Panc1 (cell line): ENCODE measurements at regions not wholly inside any gene's neighbourhood (a gene's known extent, or its start where the extent isn't known, plus 50 kb on each side); places are given as distances from the start of the nearest gene placed in this dataset.
A peak's percentile ranks its signal among the peaks of the same experiment; 100 is the strongest.

ENCODE experiments used
- ATAC-seq: fragments of 200-7000 bp; cut with Tn5 transposase; 2 replicates; pipeline ENCODE4 v1.9.1; 2020; ENCODE audit warnings: mild to moderate bottlenecking, moderate library complexity
- BruUV-seq: library from RNA; stranded (reverse); fragments of 400-500 nt; replicated peaks from 2 replicates; lab custom pipeline; 2021; lab: Mats Ljungman, UMichigan
- CTCF ChIA-PET: fragments of 300-600 bp; sonication (Branson Sonifier 250); formaldehyde crosslinking; loops from one replicate; lab custom pipeline; 2022; ENCODE audit warnings: antibody characterized with exemption; lab: Charles Lee
- POLR2A ChIA-PET: fragments of 300-600 bp; sonication (Branson Sonifier 250); formaldehyde crosslinking; loops from one replicate; lab custom pipeline; 2022; ENCODE audit warnings: antibody characterized with exemption; lab: Charles Lee
- DNase-seq: peaks from one replicate; pipeline ENCODE4 v3.0.0-alpha.2; 2010; ENCODE audit warnings: low read depth, low spot score
- H3K27ac ChIP-seq: 2 replicates; pipeline ENCODE4 v1.5.1; 2011; ENCODE audit warnings: mild to moderate bottlenecking, low read length, inconsistent platforms
- H3K27me3 ChIP-seq: fragments of 200-500 bp; sonication (Bioruptor generic); 2 replicates; pipeline ENCODE4 v1.6.0; 2014; ENCODE audit warnings: low read length, inconsistent platforms; ENCODE audit not compliant: control insufficient read depth, insufficient read depth
- H3K36me3 ChIP-seq: fragments of 200-500 bp; sonication (Bioruptor generic); 2 replicates; pipeline ENCODE4 v1.5.1; 2014; ENCODE audit warnings: inconsistent platforms, mild to moderate bottlenecking, low read length, moderate library complexity; ENCODE audit not compliant: control insufficient read depth, insufficient read depth
- H3K4me1 ChIP-seq: 2 replicates; pipeline ENCODE4 v1.5.1; 2011; ENCODE audit warnings: inconsistent platforms, mild to moderate bottlenecking, low read length, moderate library complexity; ENCODE audit not compliant: control insufficient read depth, insufficient read depth
- H3K4me3 ChIP-seq, 2 experiments: 2 replicates each; pipeline ENCODE4 v1.5.1; 2011 to 2012; ENCODE audit warnings: low read depth in 2 of 2, low read length in 2 of 2, mild to moderate bottlenecking in 2 of 2, inconsistent platforms in 1 of 2, moderate library complexity in 1 of 2
- H3K9me3 ChIP-seq: fragments of 200-500 bp; sonication (Bioruptor generic); 2 replicates; pipeline ENCODE4 v1.5.1; 2014; ENCODE audit warnings: low read depth, mild to moderate bottlenecking, inconsistent platforms, low read length, moderate library complexity; ENCODE audit not compliant: control insufficient read depth, insufficient read depth
- POLR2AphosphoS5 ChIP-seq: IDR thresholded peaks from 2 replicates; pipeline ENCODE4 v1.6.1; 2012; ENCODE audit warnings: mild to moderate bottlenecking, low read depth, low read length, moderate library complexity
- SIN3A ChIP-seq: IDR thresholded peaks from 2 replicates; pipeline ENCODE4 v1.6.1; 2012; ENCODE audit warnings: low read depth, mild to moderate bottlenecking, low read length, moderate library complexity, borderline replicate concordance; ENCODE audit not compliant: insufficient read depth
- TCF7L2 ChIP-seq: IDR thresholded peaks from 2 replicates; pipeline ENCODE4 v1.6.1; 2011; ENCODE audit warnings: mild to moderate bottlenecking, low read depth, low read length, inconsistent platforms
- in situ Hi-C: cut with HindIII; loops from 2 replicates; pipeline ENCODE4 v1.10.0; 2016; ENCODE audit warnings: low sequenced_read_pairs, low pct_unique_long_range_greater_than_20kb
- intact Hi-C: fragments of 100-400 bp; cut with micrococcal nuclease; formaldehyde crosslinking; loops from one replicate; pipeline ENCODE4 v1.10.0; 2022; ENCODE audit not compliant: unreplicated experiment
- TF ChIP-seq, protein P1 (sequence below): fragments of 450-650 bp; IDR thresholded peaks from 2 replicates; pipeline ENCODE4 v1.5.1; 2017; ENCODE audit warnings: mild to moderate bottlenecking
- TF ChIP-seq, protein P2 (sequence below), 2 experiments: IDR thresholded peaks; 2 replicates each; pipeline ENCODE4 v1.6.1; 2011 to 2012; ENCODE audit warnings: low read depth in 2 of 2, control low read depth in 1 of 2, low read length in 1 of 2, mild to moderate bottlenecking in 1 of 2, moderate library complexity in 1 of 2; ENCODE audit not compliant: insufficient read depth in 1 of 2

DNA sequence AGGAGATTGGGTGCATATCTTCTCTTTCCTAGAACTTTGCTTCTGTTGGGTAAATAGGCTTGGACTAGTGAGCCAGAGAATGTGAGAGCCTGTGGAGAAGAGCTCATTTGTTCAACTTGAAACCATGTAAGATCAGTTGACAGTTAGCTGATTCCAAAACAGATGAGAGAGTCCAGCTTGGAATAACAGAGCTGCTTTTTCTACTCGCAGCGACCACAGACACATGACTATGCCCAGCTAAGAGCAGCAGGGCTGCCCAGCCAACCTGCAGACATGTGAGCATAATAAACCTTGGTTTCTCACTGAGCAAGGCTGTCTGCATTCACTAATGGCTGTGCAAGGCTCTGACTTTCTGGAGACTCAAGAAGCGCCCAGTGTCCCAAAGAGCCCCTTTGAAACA is 209.2 kb downstream of the C12orf75 start:
- Histone ChIP-seq H3K36me3 (no peaks in the 10 kb centered on the region), H3K27ac (no peak overlapping the region), H3K27me3 (no peaks in the 10 kb centered on the region), H3K9me3 (no peaks in the 10 kb centered on the region), H3K4me1 (no peaks in the 10 kb centered on the region), H3K4me3 (no peak overlapping the region)
- in situ Hi-C loops (no loop called here), intact Hi-C loops (no loop called here)
- no peak for DNase-seq
- no peak for ATAC-seq
- CTCF ChIA-PET = no interaction called here
- TF ChIP-seq, protein P1, sequence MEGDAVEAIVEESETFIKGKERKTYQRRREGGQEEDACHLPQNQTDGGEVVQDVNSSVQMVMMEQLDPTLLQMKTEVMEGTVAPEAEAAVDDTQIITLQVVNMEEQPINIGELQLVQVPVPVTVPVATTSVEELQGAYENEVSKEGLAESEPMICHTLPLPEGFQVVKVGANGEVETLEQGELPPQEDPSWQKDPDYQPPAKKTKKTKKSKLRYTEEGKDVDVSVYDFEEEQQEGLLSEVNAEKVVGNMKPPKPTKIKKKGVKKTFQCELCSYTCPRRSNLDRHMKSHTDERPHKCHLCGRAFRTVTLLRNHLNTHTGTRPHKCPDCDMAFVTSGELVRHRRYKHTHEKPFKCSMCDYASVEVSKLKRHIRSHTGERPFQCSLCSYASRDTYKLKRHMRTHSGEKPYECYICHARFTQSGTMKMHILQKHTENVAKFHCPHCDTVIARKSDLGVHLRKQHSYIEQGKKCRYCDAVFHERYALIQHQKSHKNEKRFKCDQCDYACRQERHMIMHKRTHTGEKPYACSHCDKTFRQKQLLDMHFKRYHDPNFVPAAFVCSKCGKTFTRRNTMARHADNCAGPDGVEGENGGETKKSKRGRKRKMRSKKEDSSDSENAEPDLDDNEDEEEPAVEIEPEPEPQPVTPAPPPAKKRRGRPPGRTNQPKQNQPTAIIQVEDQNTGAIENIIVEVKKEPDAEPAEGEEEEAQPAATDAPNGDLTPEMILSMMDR = no peak
- BruUV-seq = no TSS peak
- POLR2A ChIA-PET = no interaction called here

DNA sequence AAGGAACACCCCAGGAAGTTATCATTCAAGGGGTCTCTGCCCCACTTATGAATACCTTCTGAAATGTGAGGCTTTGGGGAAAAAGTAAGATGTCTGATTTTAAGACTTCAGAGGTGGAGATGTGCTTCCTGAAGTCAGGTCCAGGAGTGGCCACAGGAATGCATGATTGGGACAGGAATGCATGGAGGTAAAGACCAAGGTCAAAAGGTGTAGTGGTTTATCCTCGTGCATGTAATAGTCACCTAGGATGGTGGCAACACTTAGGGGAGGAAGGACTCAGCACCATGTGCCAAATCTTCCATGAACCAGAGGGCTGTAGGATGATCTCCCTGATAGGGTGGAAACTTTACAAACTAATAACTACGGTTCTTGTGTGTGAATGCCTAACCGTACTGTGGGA is 217.3 kb downstream of the C12orf75 start:
- POLR2A ChIA-PET = no interaction called here
- H3K36me3 ChIP-seq = no peaks in the 10 kb centered on the region
- H3K4me1 ChIP-seq = no peaks in the 10 kb centered on the region
- no peaks in the 10 kb centered on the region for H3K27me3 ChIP-seq
- no peaks in the 10 kb centered on the region for H3K9me3 ChIP-seq
- CTCF ChIA-PET = no interaction called here
- no peak overlapping the region for H3K4me3 ChIP-seq
- H3K27ac ChIP-seq = no peak overlapping the region
- BruUV-seq = no TSS peak
- intact Hi-C loops = no loop called here
- ATAC-seq = no peak
- in situ Hi-C loops = no loop called here
- DNase-seq = no peak
- TF ChIP-seq SIN3A = no peak
- TF ChIP-seq TCF7L2 = no peak
- TF ChIP-seq, protein P2, sequence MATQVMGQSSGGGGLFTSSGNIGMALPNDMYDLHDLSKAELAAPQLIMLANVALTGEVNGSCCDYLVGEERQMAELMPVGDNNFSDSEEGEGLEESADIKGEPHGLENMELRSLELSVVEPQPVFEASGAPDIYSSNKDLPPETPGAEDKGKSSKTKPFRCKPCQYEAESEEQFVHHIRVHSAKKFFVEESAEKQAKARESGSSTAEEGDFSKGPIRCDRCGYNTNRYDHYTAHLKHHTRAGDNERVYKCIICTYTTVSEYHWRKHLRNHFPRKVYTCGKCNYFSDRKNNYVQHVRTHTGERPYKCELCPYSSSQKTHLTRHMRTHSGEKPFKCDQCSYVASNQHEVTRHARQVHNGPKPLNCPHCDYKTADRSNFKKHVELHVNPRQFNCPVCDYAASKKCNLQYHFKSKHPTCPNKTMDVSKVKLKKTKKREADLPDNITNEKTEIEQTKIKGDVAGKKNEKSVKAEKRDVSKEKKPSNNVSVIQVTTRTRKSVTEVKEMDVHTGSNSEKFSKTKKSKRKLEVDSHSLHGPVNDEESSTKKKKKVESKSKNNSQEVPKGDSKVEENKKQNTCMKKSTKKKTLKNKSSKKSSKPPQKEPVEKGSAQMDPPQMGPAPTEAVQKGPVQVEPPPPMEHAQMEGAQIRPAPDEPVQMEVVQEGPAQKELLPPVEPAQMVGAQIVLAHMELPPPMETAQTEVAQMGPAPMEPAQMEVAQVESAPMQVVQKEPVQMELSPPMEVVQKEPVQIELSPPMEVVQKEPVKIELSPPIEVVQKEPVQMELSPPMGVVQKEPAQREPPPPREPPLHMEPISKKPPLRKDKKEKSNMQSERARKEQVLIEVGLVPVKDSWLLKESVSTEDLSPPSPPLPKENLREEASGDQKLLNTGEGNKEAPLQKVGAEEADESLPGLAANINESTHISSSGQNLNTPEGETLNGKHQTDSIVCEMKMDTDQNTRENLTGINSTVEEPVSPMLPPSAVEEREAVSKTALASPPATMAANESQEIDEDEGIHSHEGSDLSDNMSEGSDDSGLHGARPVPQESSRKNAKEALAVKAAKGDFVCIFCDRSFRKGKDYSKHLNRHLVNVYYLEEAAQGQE (IDR thresholded peaks at IDR 0.05; ENCODE audit: insufficient read depth in 1 of 2, low read depth in 2 of 2, low read length in 1 of 2) = no peak
- TF ChIP-seq, protein P1 = no peak
- TF ChIP-seq POLR2AphosphoS5 = no peak

DNA sequence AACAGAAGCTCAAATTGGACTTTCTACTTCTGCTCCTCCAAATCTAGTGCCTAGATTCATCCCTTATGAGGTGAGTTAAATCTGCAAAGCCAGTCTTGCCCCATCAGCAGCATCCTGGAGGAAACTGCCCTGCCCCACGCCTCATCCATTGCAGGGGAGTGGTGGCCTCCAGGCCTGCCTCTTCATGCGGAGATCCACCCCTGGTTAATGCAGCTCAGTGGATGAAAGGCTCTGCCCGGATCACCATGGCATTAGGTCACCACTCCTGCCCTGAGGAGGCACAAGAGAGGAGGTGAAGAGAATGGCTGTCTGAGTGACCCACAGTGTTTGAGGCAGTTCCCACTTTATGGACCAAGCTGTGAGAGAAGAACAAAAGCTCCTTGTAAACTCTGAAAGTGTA is 218.1 kb downstream of the C12orf75 start:
- TF ChIP-seq POLR2AphosphoS5 (no peak), TCF7L2 (no peak), SIN3A (no peak)
- TF ChIP-seq, protein P2 (IDR thresholded peaks at IDR 0.05; ENCODE audit: insufficient read depth in 1 of 2, low read depth in 2 of 2, low read length in 1 of 2) = no peak
- TF ChIP-seq, protein P1 = no peak
- DNase-seq = no peak
- BruUV-seq = no TSS peak
- Histone ChIP-seq H3K9me3 (no peaks in the 10 kb centered on the region), H3K27ac (0 out of 2 replicates have a peak overlapping the region, but pooled peaks have one; percentile 10), H3K4me3 (no peak overlapping the region), H3K4me1 (no peaks in the 10 kb centered on the region), H3K36me3 (no peaks in the 10 kb centered on the region), H3K27me3 (no peaks in the 10 kb centered on the region)
- in situ Hi-C loops (no loop called here), intact Hi-C loops (no loop called here)
- CTCF ChIA-PET = no interaction called here
- ATAC-seq = no peak
- POLR2A ChIA-PET = no interaction called here
